COLO668 (cell line): ENCODE measurements at regions not wholly inside any gene's neighbourhood (a gene's known extent, or its start where the extent isn't known, plus 50 kb on each side); places are given as distances from the start of the nearest gene placed in this dataset.
A peak's percentile ranks its signal among the peaks of the same experiment; 100 is the strongest.
"Not testable (repeated sequence)": the region's sequence is repeated elsewhere in the genome, so short reads cannot be mapped to it uniquely, and the experiment has no call there.

Source experiments
- DNase-seq: peaks from one replicate; lab custom pipeline; 2025; ENCODE audit not compliant: unreplicated experiment; lab: John Stamatoyannopoulos, UW

- peak; percentile 9 for DNase-seq
These were observed 86.4 kb upstream of the SEZ6L start for GRCh38 chr22:26082866-26083265.

GRCh38 chr22:26086359-26086758 lies 82.9 kb upstream of the SEZ6L start:
- DNase-seq, result no peak

GRCh38 chr22:26087816-26088215 lies 81.4 kb upstream of the SEZ6L start:
- no peak for DNase-seq

DNA sequence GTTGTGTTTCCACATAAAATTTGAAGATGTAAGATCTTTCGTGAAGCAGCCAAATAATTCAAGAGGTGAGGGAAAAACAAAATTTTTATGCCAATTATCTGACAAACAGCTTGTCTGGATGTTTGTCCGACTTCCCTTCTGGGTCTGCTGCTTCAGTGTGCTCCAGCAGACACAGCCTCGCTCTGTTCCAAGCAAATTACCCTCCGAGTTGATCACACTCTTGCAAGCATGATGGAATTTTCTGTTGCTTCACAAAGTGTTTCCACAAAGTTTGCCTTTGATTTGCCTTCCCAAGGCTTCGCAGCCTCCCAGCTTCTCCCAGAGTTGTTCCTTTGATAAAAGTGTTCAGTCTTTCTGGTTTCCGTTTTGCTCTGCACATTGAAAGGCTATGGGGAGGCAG lies 78.4 kb upstream of the SEZ6L start:
- DNase-seq, result no peak

DNA sequence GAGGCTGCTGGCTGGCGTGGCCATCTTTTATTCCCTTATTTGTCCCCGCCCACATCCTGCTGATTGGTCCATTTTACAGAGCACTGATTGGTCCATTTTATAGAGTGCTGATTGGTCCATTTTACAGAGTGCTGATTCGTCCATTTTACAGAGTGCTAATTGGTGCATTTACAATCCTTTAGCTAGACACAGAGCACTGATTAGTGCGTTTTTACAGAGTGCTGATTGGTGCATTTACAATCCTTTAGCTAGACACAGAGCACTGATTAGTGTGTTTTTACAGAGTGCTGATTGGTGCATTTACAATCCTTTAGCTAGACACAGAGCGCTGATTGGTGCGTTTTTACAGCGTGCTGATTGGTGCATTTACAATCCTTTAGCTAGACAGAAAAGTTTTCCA lies 74.8 kb upstream of the SEZ6L start:
- not testable (repeated sequence) for DNase-seq

- no peak for DNase-seq
These were observed 73.9 kb upstream of the SEZ6L start for GRCh38 chr22:26095256-26095956.

GRCh38 chr22:26097411-26097810 lies 71.9 kb upstream of the SEZ6L start:
- no peak for DNase-seq

DNA sequence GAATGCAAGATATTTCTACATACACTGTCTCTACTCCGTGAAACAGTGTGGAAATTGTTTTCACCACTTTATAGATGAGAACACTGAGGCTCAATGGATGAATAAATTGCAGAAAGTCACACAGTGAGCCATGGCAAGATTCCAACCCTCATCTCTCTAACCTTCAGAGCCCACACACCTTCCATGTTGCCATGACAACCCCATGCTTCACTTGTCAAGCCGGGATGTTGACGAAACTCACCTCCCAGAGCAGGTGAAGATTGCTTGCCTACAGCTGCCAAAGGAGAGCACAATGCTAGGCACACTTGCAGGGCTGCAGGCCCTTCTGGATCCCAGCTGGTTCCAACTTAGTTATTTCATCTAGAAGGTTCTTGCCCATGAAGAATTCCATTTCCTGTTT lies 71.4 kb upstream of the SEZ6L start:
- peak; percentile 20 for DNase-seq

DNA sequence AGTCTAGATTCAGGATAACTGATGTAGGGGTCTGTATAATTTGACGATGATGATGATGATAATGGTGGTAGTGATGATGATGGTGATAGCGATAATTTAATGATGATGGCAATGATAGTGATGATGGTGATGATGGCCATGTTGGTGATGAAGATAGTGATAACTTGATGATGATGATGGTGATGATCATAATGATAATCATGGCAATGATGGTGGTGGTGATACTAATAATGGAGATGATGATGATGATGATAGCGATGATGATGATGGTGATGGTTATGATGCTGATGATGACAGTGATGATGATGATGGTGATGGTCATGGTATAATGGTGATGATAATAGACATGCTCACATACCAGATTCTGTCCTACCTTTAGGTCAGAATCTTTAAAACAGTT lies 66.2 kb upstream of the SEZ6L start:
- DNase-seq, result no peak

DNA sequence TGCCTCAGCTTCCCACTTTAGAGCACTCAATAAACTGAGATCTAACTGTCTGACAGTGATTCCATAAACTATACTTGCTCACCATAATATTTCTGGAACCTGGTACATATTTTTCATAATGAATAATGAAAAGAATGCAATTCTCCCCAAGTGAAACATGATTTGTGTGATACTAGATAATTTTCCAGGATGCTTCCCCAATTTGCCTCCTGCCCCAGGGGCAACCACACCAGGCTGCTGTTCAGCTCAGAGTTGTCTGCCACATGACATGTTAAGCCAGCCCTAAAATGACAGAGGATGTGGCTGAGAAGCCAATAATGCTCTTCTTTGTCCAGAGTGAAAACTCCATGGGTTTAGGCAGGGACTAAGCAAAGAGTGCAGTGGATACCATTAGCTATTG lies 62.9 kb upstream of the SEZ6L start:
- DNase-seq, result no peak

DNA sequence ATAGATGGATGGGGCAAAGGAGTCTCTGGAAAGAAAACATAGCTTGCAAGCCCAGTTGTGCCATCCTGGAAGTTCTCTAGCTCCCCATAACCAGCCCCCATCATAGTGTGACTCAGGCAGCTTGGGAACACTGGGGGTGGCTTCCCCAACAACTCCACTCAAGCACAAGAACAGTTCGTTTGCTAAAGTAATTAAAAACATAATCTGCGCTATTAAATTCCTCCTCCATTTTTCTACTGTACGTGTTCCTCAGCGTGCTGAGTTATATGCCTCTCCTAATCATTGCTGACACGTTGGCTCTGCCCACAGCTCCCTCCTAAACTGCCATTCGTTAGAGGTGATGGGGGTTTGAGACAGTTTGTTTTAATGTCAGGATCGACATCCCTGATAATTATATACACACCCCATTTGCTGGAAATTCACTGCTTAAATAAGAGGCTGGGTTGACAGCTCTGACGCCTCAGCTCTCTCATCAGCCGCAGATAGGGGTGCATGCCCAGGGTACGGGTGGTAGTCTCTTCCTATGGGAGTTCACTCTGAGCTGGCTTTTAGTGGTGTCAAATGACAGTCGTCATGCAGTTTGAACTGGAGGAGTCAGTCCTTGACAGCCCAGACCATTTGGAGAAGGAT lies 59.5 kb upstream of the SEZ6L start:
- DNase-seq, result no peak

GRCh38 chr22:26114826-26115225 lies 54.4 kb upstream of the SEZ6L start:
- no peak for DNase-seq

GRCh38 chr22:26115266-26115665 lies 54.0 kb upstream of the SEZ6L start:
- no peak for DNase-seq
